Activated B cell treated with CpG ODN at 0.5 μM for 24 hours (primary cell): ENCODE measurements at regions not wholly inside any gene's neighbourhood (a gene's known extent, or its start where the extent isn't known, plus 50 kb on each side); places are given as distances from the start of the nearest gene placed in this dataset.
"Not testable (repeated sequence)": the region's sequence is repeated elsewhere in the genome, so short reads cannot be mapped to it uniquely, and the experiment has no call there.

Source experiments
- ATAC-seq: fragments of 200-7000 bp; cut with Tn5 transposase; one replicate; pipeline ENCODE4 v1.10.0; 2021; ENCODE audit warnings: low read depth, mild to moderate bottlenecking, moderate library complexity
- CTCF ChIA-PET: fragments of 350-600 bp; sonication (Branson Sonifier 250); formaldehyde crosslinking; loops from one replicate; lab custom pipeline; 2021; ENCODE audit warnings: antibody characterized with exemption; lab: Charles Lee
- POLR2A ChIA-PET: fragments of 350-600 bp; sonication (Branson Sonifier 250); formaldehyde crosslinking; loops from one replicate; lab custom pipeline; 2021; ENCODE audit warnings: antibody characterized with exemption; lab: Charles Lee
- DNase-seq: peaks from one replicate; pipeline ENCODE4 v3.0.0; 2022
- H3K27ac Mint-ChIP-seq: one replicate; pipeline ENCODE4 v1.8.0; 2020; ENCODE audit warnings: mixed read lengths
- H3K27me3 Mint-ChIP-seq: one replicate; pipeline ENCODE4 v1.8.0; 2021; ENCODE audit warnings: mixed read lengths
- H3K36me3 Mint-ChIP-seq: one replicate; pipeline ENCODE4 v1.8.0; 2021; ENCODE audit warnings: low read depth, mixed read lengths
- H3K4me1 Mint-ChIP-seq: one replicate; pipeline ENCODE4 v1.8.0; 2021; ENCODE audit warnings: mixed read lengths
- H3K4me3 Mint-ChIP-seq: one replicate; pipeline ENCODE4 v1.8.0; 2020; ENCODE audit warnings: mild to moderate bottlenecking, mixed read lengths
- H3K9me3 Mint-ChIP-seq: one replicate; pipeline ENCODE4 v1.8.0; 2020; ENCODE audit warnings: mixed read lengths
- intact Hi-C: fragments of 100-400 bp; cut with micrococcal nuclease; formaldehyde crosslinking; loops from one replicate; pipeline ENCODE4 v1.15.1; 2024
- TF ChIP-seq, protein P1 (sequence below): fragments of 200-600 bp; IDR thresholded peaks from one replicate; pipeline ENCODE4 v1.8.0; 2022; ENCODE audit warnings: antibody characterized with exemption, mild to moderate bottlenecking

- ChIA-PET CTCF (no interaction called here), POLR2A (no interaction called here)
- intact Hi-C loops = no loop called here
- Mint-ChIP-seq H3K4me3 (no peak overlapping the region), H3K9me3 (no peaks in the 10 kb centered on the region), H3K27me3 (no peaks in the 10 kb centered on the region), H3K36me3 (no peaks in the 10 kb centered on the region), H3K27ac (no peak overlapping the region), H3K4me1 (peaks cover 14% of the 10 kb centered on the region)
- DNase-seq = no peak
- TF ChIP-seq, protein P1, sequence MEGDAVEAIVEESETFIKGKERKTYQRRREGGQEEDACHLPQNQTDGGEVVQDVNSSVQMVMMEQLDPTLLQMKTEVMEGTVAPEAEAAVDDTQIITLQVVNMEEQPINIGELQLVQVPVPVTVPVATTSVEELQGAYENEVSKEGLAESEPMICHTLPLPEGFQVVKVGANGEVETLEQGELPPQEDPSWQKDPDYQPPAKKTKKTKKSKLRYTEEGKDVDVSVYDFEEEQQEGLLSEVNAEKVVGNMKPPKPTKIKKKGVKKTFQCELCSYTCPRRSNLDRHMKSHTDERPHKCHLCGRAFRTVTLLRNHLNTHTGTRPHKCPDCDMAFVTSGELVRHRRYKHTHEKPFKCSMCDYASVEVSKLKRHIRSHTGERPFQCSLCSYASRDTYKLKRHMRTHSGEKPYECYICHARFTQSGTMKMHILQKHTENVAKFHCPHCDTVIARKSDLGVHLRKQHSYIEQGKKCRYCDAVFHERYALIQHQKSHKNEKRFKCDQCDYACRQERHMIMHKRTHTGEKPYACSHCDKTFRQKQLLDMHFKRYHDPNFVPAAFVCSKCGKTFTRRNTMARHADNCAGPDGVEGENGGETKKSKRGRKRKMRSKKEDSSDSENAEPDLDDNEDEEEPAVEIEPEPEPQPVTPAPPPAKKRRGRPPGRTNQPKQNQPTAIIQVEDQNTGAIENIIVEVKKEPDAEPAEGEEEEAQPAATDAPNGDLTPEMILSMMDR = no peak
- ATAC-seq = no peak
Measured at GRCh38 chr18:62648045-62648678, 67.2 kb upstream of the PHLPP1 start.

DNA sequence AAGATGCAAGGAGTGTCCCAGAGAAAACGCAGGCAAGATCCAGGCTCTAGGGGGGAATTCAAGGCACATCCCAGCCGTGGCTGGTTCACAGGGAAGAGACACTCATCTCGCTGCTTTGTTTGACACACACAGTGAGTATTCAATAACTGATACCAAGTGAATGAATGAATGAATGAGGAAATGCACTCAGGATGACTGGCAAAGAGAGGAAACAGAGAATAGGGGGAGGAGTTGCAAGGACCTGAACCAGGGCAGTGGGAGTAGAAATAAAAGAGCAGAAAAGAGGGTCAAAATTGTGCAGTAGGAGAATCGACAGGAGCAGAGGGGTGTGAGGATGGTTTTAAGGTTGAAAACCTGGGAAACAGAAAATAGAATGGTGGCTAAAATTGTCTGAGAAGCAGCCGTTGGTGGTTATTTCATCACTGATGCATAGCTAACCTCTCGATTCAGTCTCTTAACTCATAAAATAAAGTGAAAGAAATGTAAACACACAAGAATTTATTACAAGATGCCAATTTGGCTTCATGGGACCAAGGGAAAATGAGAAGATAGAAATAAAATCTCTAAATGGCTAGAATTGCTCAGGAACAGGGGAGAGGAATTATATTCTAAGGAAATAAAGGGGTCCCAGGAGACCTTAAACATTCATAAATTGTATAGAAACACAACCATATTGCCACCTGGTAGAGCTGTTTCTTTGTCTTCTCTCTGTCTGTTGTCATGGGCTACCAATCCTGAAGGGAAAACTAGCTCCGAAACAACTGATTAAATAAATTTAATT, 63.9 kb upstream of the PHLPP1 start:
- peaks cover 14% of the 10 kb centered on the region for H3K4me1 Mint-ChIP-seq
- H3K27ac Mint-ChIP-seq = no peak overlapping the region
- H3K4me3 Mint-ChIP-seq = peak overlapping the region; percentile 56
- intact Hi-C loops = no loop called here
- H3K9me3 Mint-ChIP-seq = no peaks in the 10 kb centered on the region
- ChIA-PET POLR2A (no interaction called here), CTCF (interaction anchor here (0.6 to 1.4 kb wide), 2 partner anchors 331 to 788 kb away, joined by 3 to 4 read pairs; no protein-coding TSS in a partner anchor)
- no peaks in the 10 kb centered on the region for H3K27me3 Mint-ChIP-seq
- ATAC-seq (no peak), DNase-seq (no peak)
- TF ChIP-seq, protein P1 = no peak
- H3K36me3 Mint-ChIP-seq = no peaks in the 10 kb centered on the region

DNA sequence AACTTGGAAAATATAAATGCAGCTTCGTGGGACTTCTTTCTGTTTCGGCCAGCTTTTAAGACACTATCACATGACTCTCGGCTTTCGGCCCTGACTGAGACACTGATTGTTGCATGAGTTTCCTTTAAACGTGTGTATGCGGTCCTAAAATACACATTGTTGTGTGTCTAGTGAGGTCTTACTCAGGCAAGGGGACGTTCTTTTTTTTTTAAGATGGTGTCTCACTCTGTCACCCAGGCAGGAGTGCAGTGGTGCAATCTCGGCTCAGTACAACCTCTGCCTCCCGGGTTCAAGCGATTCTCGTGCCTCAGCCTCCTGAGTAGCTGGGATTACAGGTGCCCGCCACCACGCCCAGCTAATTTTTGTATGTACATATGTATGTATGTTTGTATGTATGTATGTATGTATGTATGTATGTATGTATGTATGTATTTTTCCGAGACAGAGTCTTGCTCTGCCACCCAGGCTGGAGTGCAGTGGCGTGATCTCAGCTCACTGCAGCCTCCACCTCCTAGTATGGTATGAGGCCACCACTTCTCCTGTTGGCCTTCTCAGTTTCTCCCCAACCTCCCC, 63.2 kb upstream of the PHLPP1 start:
- DNase-seq, H3K36me3 Mint-ChIP-seq, H3K27ac Mint-ChIP-seq, H3K9me3 Mint-ChIP-seq, POLR2A ChIA-PET, ATAC-seq, intact Hi-C loops, H3K27me3 Mint-ChIP-seq: not testable (repeated sequence)
- CTCF ChIA-PET = interaction anchor here (1.4 kb wide), 1 partner anchor 787 kb away, joined by 4 read pairs; no protein-coding TSS in a partner anchor
- Mint-ChIP-seq H3K4me3 (peak overlapping the region; percentile 56), H3K4me1 (peaks cover 14% of the 10 kb centered on the region)

DNA sequence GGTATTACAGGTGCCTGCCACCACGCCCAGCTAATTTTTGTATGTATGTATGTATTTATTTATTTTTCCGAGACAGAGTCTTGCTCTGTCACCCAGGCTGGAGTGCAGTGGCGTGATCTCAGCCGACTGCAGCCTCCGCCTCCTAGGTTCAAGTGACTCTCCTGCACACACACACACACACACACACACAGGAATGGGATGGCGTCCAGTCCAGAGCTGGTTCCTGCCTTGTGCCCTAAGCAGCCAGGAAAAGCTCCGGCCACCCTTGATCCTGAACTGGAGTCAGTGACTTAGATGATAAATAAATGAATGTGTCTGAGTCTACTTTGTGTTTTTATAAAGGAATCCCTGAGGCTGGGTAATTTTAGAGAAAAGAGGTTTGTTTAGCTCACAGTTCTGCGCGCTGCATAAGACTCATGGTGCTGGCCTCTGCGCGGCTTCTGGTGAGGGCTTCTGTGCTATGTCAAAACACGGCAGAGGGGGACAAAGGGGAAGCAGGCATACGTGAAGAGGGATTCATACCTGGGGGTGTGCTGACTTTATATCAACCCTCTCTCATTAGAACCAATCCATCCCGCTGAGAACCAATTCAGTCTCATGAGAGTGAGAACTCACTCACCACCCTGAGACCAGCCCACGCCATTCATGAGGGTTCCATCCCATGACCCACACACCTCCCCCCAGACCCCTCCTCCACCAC, 59.7 kb upstream of the PHLPP1 start:
- H3K27ac Mint-ChIP-seq = no peak overlapping the region
- H3K4me3 Mint-ChIP-seq = no peak overlapping the region
- peaks cover 14% of the 10 kb centered on the region for H3K4me1 Mint-ChIP-seq
- intact Hi-C loops = no loop called here
- POLR2A ChIA-PET = no interaction called here
- DNase-seq = no peak
- TF ChIP-seq, protein P1 = no peak
- no peaks in the 10 kb centered on the region for H3K9me3 Mint-ChIP-seq
- CTCF ChIA-PET = interaction anchor here (0.7 kb wide), 1 partner anchor 297 kb away, joined by 3 read pairs; no protein-coding TSS in a partner anchor
- ATAC-seq = no peak
- H3K27me3 Mint-ChIP-seq = no peaks in the 10 kb centered on the region
- no peaks in the 10 kb centered on the region for H3K36me3 Mint-ChIP-seq

DNA sequence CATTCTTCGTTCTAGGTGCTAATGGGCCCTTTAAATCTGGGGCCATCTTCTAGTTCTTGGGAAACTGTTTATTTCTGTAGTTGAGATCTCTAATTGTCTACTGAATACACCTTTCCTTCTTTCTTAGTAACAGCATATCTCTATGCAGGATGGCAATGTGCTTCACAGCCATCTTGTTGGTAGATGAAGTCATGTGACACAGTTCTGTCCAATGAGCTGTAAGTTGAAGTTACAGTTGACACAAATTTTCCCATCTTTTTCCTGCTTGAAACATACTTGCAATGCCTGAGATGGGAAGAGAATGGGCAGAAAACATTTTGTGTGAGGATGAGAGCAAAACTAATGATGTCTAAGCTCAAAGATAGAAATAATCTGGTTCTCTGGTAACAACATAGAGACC, 57.3 kb upstream of the PHLPP1 start:
- Mint-ChIP-seq H3K4me1 (no peaks in the 10 kb centered on the region), H3K36me3 (no peaks in the 10 kb centered on the region), H3K9me3 (no peaks in the 10 kb centered on the region), H3K27me3 (no peaks in the 10 kb centered on the region), H3K27ac (no peak overlapping the region), H3K4me3 (no peak overlapping the region)
- intact Hi-C loops = no loop called here
- DNase-seq (no peak), ATAC-seq (no peak)
- ChIA-PET POLR2A (no interaction called here), CTCF (no interaction called here)
- TF ChIP-seq, protein P1 = no peak
